H1 (cell line): ENCODE measurements at regions not wholly inside any gene's neighbourhood (a gene's known extent, or its start where the extent isn't known, plus 50 kb on each side); places are given as distances from the start of the nearest gene placed in this dataset.

Experiments
- ATF2 ChIP-seq: IDR thresholded peaks from 2 replicates; pipeline ENCODE4 v1.6.1; 2012; ENCODE audit warnings: low read length, inconsistent platforms
- POU5F1 ChIP-seq: IDR thresholded peaks from 2 replicates; pipeline ENCODE4 v1.6.1; 2011; ENCODE audit warnings: low read depth, mild to moderate bottlenecking, low read length, moderate library complexity
- SP4 ChIP-seq: IDR thresholded peaks from 2 replicates; pipeline ENCODE4 v1.6.1; 2012; ENCODE audit warnings: low read length, inconsistent platforms

- TF ChIP-seq ATF2 (no peak), POU5F1 (no peak), SP4 (no peak)
Observed at GRCh38 chr3:141681390-141681780, 56.7 kb upstream of the RNF7 start (continued).
